GM12878 (cell line): ENCODE measurements at regions not wholly inside any gene's neighbourhood (a gene's known extent, or its start where the extent isn't known, plus 50 kb on each side); places are given as distances from the start of the nearest gene placed in this dataset.

ENCODE experiments used
- ATAC-seq: fragments of 200-7000 bp; cut with Tn5 transposase; 3 replicates; pipeline ENCODE4 v1.9.1; 2020; ENCODE audit warnings: mild to moderate bottlenecking, moderate library complexity
- BruUV-seq: library from RNA; stranded (reverse); fragments of 400-500 nt; replicated peaks from 2 replicates; lab custom pipeline; 2021; lab: Mats Ljungman, UMichigan
- CTCF ChIA-PET: fragments of 300-600 bp; sonication (Branson Sonifier 250); formaldehyde crosslinking; extraction: SDS; loops from one replicate; lab custom pipeline; 2021; ENCODE audit warnings: inconsistent platforms; lab: Yijun Ruan, JAX
- POLR2A ChIA-PET: fragments of 350-600 bp; formaldehyde crosslinking; extraction: SDS; loops from one replicate; lab custom pipeline; 2021; ENCODE audit warnings: inconsistent platforms; lab: Charles Lee
- RAD21 ChIA-PET: fragments of 300-600 bp; sonication (Branson Sonifier 250); formaldehyde crosslinking; loops from one replicate; lab custom pipeline; 2023; ENCODE audit warnings: antibody characterized with exemption; ENCODE audit not compliant: unreplicated experiment; lab: Charles Lee
- SMC1A ChIA-PET: fragments of 300-600 bp; sonication (Branson Sonifier 250); formaldehyde crosslinking; loops from one replicate; lab custom pipeline; 2023; ENCODE audit not compliant: unreplicated experiment, uncharacterized antibody; lab: Charles Lee
- DNase-seq: peaks from one replicate; pipeline ENCODE4 v3.0.0-alpha.2; 2011; ENCODE audit warnings: low read depth, low spot score
- FAIRE-seq: peaks from 3 replicates; lab custom pipeline; 2011; peaks lifted over from hg19 to GRCh38; lab: Jason Lieb, UNC
- H2AFZ ChIP-seq: 2 replicates; pipeline ENCODE4 v1.6.0; 2011; ENCODE audit warnings: low read depth, low read length, control low read depth; ENCODE audit not compliant: control insufficient read depth
- H3K27ac ChIP-seq: 2 replicates; pipeline ENCODE4 v1.5.1; 2011; ENCODE audit warnings: control low read depth; ENCODE audit not compliant: control insufficient read depth, insufficient read depth
- H3K27me3 ChIP-seq, 2 experiments: replicated peaks in 1 of 2; 2 replicates each; pipeline versions ENCODE4 v1.6.0 to v1.6.1; 2011; ENCODE audit warnings: low read length in 1 of 2; ENCODE audit not compliant: control insufficient read depth in 2 of 2, insufficient read depth in 2 of 2
- H3K36me3 ChIP-seq, 2 experiments: 2 replicates each; pipeline ENCODE4 v1.5.1; 2011; ENCODE audit warnings: low read length in 1 of 2; ENCODE audit not compliant: control insufficient read depth in 2 of 2, insufficient read depth in 2 of 2
- H3K4me1 ChIP-seq: 2 replicates; pipeline ENCODE4 v1.6.1; 2011; ENCODE audit warnings: mild to moderate bottlenecking, low read length, moderate library complexity, mixed read lengths; ENCODE audit not compliant: control insufficient read depth, insufficient read depth
- H3K4me2 ChIP-seq: 2 replicates; pipeline ENCODE4 v1.6.0; 2011; ENCODE audit warnings: control low read depth; ENCODE audit not compliant: control insufficient read depth, insufficient read depth
- H3K4me3 ChIP-seq: fragments of 200-600 bp; sonication (generic); 2 replicates; pipeline ENCODE4 v1.5.1; 2016
- H3K79me2 ChIP-seq: 2 replicates; pipeline ENCODE4 v1.6.0; 2011; ENCODE audit warnings: low read length; ENCODE audit not compliant: control insufficient read depth, insufficient read depth
- H3K9ac ChIP-seq: 2 replicates; pipeline ENCODE4 v1.8.0; 2011; ENCODE audit warnings: low read length, control low read depth, mixed read lengths; ENCODE audit not compliant: control insufficient read depth, insufficient read depth
- H3K9me3 ChIP-seq: replicated peaks from 3 replicates; pipeline ENCODE4 v1.5.1; 2011; ENCODE audit warnings: mild to moderate bottlenecking, low read length; ENCODE audit not compliant: control insufficient read depth, insufficient read depth
- H4K20me1 ChIP-seq: 2 replicates; pipeline ENCODE4 v1.6.0; 2011; ENCODE audit not compliant: control insufficient read depth, insufficient read depth
- CHD2 ChIP-seq: IDR thresholded peaks from 2 replicates; pipeline ENCODE4 v1.6.1; 2011; ENCODE audit warnings: low read depth, low read length, improper control_type of control experiment, borderline replicate concordance
- ETV6 ChIP-seq, 2 experiments: fragments of 450-650 bp in 1 of 2; IDR thresholded peaks in 1 of 2; conservative IDR thresholded peaks in 1 of 2; 2 replicates each; pipeline ENCODE4 v1.6.1; 2014; ENCODE audit warnings: antibody characterized with exemption in 1 of 2, borderline replicate concordance in 1 of 2, low read depth in 1 of 2, mild to moderate bottlenecking in 1 of 2, moderate library complexity in 1 of 2
- MEF2A ChIP-seq: IDR thresholded peaks from 2 replicates; pipeline ENCODE4 v1.6.1; 2011; ENCODE audit warnings: low read depth, mild to moderate bottlenecking, low read length, moderate library complexity; ENCODE audit not compliant: insufficient read depth
- MEF2B ChIP-seq: fragments of 450-650 bp; IDR thresholded peaks from 2 replicates; pipeline ENCODE4 v1.6.1; 2018; ENCODE audit warnings: mild to moderate bottlenecking, moderate library complexity; ENCODE audit not compliant: partially characterized antibody, poor library complexity, severe bottlenecking
- MYC ChIP-seq: IDR thresholded peaks from 2 replicates; pipeline ENCODE4 v1.6.1; 2011; ENCODE audit warnings: mild to moderate bottlenecking, low read length, moderate library complexity, inconsistent platforms; ENCODE audit not compliant: insufficient read depth, insufficient replicate concordance, insufficient read length, severe bottlenecking
- NFYB ChIP-seq: IDR thresholded peaks from 2 replicates; pipeline ENCODE4 v1.6.1; 2011; ENCODE audit warnings: low read depth, mild to moderate bottlenecking, low read length, improper control_type of control experiment, moderate library complexity; ENCODE audit not compliant: insufficient read depth
- NR2C1 ChIP-seq: fragments of 450-650 bp; IDR thresholded peaks from 2 replicates; pipeline ENCODE4 v1.6.1; 2017; ENCODE audit warnings: antibody characterized with exemption, mild to moderate bottlenecking, moderate library complexity
- NRF1 ChIP-seq: conservative IDR thresholded peaks from 2 replicates; pipeline ENCODE4 v1.6.1; 2011; ENCODE audit warnings: mild to moderate bottlenecking, low read depth, low read length, improper control_type of control experiment
- PKNOX1 ChIP-seq: fragments of 450-650 bp; IDR thresholded peaks from 2 replicates; pipeline ENCODE4 v1.6.1; 2016; ENCODE audit warnings: mild to moderate bottlenecking
- POLR2AphosphoS5 ChIP-seq: IDR thresholded peaks from 2 replicates; pipeline ENCODE4 v1.6.1; 2011; ENCODE audit warnings: mild to moderate bottlenecking, low read length, inconsistent platforms
- SIX5 ChIP-seq: IDR thresholded peaks from 2 replicates; pipeline ENCODE4 v1.6.1; 2011; ENCODE audit warnings: mild to moderate bottlenecking, low read depth, low read length, moderate library complexity; ENCODE audit not compliant: severe bottlenecking
- STAT3 ChIP-seq: IDR thresholded peaks from 2 replicates; pipeline ENCODE4 v1.6.1; 2011; ENCODE audit warnings: low read depth, low read length, improper control_type of control experiment
- WGBS: methylation state at CpG from one replicate; pipeline ENCODE4 v1.1.6; 2016; ENCODE audit warnings: low lambda C conversion rate; ENCODE audit not compliant: insufficient replicate concordance, insufficient coverage; ENCODE audit errors: missing lambda C conversion rate; 5-methylcytosine and 5-hydroxymethylcytosine counted together
- in situ Hi-C: fragments of 300-500 bp; cut with MboI; formaldehyde crosslinking; loops from 9 replicates; pipeline ENCODE4 v1.14.3; 2018; ENCODE audit warnings: mixed read lengths
- intact Hi-C: fragments of 100-400 bp; cut with micrococcal nuclease; formaldehyde crosslinking; loops from one replicate; pipeline ENCODE4 v1.14.2; 2022; ENCODE audit not compliant: unreplicated experiment
- TF ChIP-seq, protein P1 (sequence below): fragments of 450-650 bp; formaldehyde crosslinking; IDR thresholded peaks from 2 replicates; pipeline ENCODE4 v1.4.0; 2020; ENCODE audit warnings: mild to moderate bottlenecking, moderate library complexity
- TF ChIP-seq, protein P2 (sequence below): fragments of 450-650 bp; IDR thresholded peaks from 2 replicates; pipeline ENCODE4 v1.6.1; 2016; ENCODE audit warnings: mild to moderate bottlenecking
- TF ChIP-seq, protein P3 (sequence below): IDR thresholded peaks from 2 replicates; pipeline ENCODE4 v1.6.1; 2011; ENCODE audit warnings: low read depth, mild to moderate bottlenecking, low read length, moderate library complexity, borderline replicate concordance; ENCODE audit errors: extremely low read depth

GRCh38 chr2:10985260-10985659 is 73.5 kb downstream of the KCNF1 start (continued):
- TF ChIP-seq, protein P1, sequence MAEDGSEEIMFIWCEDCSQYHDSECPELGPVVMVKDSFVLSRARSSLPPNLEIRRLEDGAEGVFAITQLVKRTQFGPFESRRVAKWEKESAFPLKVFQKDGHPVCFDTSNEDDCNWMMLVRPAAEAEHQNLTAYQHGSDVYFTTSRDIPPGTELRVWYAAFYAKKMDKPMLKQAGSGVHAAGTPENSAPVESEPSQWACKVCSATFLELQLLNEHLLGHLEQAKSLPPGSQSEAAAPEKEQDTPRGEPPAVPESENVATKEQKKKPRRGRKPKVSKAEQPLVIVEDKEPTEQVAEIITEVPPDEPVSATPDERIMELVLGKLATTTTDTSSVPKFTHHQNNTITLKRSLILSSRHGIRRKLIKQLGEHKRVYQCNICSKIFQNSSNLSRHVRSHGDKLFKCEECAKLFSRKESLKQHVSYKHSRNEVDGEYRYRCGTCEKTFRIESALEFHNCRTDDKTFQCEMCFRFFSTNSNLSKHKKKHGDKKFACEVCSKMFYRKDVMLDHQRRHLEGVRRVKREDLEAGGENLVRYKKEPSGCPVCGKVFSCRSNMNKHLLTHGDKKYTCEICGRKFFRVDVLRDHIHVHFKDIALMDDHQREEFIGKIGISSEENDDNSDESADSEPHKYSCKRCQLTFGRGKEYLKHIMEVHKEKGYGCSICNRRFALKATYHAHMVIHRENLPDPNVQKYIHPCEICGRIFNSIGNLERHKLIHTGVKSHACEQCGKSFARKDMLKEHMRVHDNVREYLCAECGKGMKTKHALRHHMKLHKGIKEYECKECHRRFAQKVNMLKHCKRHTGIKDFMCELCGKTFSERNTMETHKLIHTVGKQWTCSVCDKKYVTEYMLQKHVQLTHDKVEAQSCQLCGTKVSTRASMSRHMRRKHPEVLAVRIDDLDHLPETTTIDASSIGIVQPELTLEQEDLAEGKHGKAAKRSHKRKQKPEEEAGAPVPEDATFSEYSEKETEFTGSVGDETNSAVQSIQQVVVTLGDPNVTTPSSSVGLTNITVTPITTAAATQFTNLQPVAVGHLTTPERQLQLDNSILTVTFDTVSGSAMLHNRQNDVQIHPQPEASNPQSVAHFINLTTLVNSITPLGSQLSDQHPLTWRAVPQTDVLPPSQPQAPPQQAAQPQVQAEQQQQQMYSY (CRISPR knock-in tag), result no peak

DNA sequence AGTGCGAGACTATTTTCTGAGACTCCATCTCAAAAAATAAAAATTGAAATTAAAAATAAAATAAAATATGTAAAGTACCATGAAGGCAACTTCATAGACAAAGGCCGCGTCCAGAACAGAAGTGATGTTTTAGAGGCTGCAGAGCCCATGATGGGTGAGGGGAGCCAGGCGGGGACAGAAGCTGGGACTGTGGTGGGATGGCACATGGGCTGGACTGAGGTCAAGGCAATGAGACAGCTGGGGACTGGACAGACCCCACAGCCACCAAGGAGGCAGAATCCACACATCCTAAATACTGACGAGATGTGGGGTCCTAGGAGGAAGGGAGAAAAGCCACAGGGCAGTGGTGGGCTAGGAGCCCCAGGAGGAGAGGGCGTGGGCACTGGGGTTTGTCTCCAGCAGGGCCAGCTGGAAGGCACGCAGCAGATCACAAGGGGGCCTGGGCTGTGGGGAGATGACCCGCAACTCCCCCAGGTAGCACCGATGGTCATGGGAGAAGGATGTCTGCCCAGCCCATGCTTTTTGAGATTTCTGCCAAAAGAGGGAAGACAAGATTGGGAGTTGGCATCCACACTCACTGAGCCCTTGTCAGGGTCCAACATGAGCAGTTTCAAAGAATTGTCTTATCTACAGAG is 74.3 kb downstream of the KCNF1 start:
- Histone ChIP-seq H3K9me3 (no peaks in the 10 kb centered on the region), H3K4me3 (no peak overlapping the region), H4K20me1 (no peaks in the 10 kb centered on the region), H3K79me2 (no peaks in the 10 kb centered on the region), H3K27ac (no peak overlapping the region), H3K4me1 (no peaks in the 10 kb centered on the region), H3K27me3 (peaks cover 0 to 2% of the 10 kb centered on the region in 2 experiments; a peak in 2 of 4 replicates), H3K4me2 (no peak overlapping the region), H2AFZ (no peak overlapping the region), H3K36me3 (no peaks in the 10 kb centered on the region), H3K9ac (no peak overlapping the region)
- FAIRE-seq (no peak), DNase-seq (no peak), ATAC-seq (no peak)
- CTCF ChIA-PET, result no interaction called here
- SMC1A ChIA-PET, result interaction anchor here (0.8 kb wide), 1 partner anchor 30 kb away, joined by 3 read pairs; no protein-coding TSS in a partner anchor
- in situ Hi-C loops (no loop called here), intact Hi-C loops (no loop called here)
- WGBS, result 53% methylated on average over 9 of the region's 9 CpGs
- RAD21 ChIA-PET, result no interaction called here
- BruUV-seq, result no TSS peak
- POLR2A ChIA-PET, result no interaction called here
- TF ChIP-seq SIX5, result no peak
- no peak for TF ChIP-seq MEF2A
- TF ChIP-seq NR2C1, result no peak
- no peak for TF ChIP-seq MYC
- TF ChIP-seq NRF1, result no peak
- TF ChIP-seq, protein P2, sequence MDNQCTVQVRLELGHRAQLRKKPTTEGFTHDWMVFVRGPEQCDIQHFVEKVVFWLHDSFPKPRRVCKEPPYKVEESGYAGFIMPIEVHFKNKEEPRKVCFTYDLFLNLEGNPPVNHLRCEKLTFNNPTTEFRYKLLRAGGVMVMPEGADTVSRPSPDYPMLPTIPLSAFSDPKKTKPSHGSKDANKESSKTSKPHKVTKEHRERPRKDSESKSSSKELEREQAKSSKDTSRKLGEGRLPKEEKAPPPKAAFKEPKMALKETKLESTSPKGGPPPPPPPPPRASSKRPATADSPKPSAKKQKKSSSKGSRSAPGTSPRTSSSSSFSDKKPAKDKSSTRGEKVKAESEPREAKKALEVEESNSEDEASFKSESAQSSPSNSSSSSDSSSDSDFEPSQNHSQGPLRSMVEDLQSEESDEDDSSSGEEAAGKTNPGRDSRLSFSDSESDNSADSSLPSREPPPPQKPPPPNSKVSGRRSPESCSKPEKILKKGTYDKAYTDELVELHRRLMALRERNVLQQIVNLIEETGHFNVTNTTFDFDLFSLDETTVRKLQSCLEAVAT, result no peak
- no peak for TF ChIP-seq ETV6 (conservative IDR thresholded peaks at IDR 0.05 in 1 of 2, IDR thresholded peaks at IDR 0.05 in 1 of 2; ENCODE audit: borderline replicate concordance in 1 of 2, low read depth in 1 of 2)
- TF ChIP-seq, protein P3, sequence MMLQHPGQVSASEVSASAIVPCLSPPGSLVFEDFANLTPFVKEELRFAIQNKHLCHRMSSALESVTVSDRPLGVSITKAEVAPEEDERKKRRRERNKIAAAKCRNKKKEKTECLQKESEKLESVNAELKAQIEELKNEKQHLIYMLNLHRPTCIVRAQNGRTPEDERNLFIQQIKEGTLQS, result no peak
- TF ChIP-seq NFYB, result no peak
- no peak for TF ChIP-seq POLR2AphosphoS5
- TF ChIP-seq PKNOX1, result no peak
- no peak for TF ChIP-seq CHD2
- TF ChIP-seq MEF2B, result no peak
- TF ChIP-seq STAT3, result no peak
